Lower leg skin (tissue), 3 donors: ENCODE measurements at regions not wholly inside any gene's neighbourhood (a gene's known extent, or its start where the extent isn't known, plus 50 kb on each side); places are given as distances from the start of the nearest gene placed in this dataset.

Source experiments
- POLR2A ChIP-seq, 2 donors: fragments of 450-650 bp; IDR thresholded peaks; one replicate each; pipeline ENCODE4 v1.6.1; 2016 to 2017; ENCODE audit warnings: antibody characterized with exemption in 2 of 2, mild to moderate bottlenecking in 1 of 2, moderate library complexity in 1 of 2
- TF ChIP-seq, protein P1 (sequence below), 3 donors: fragments of 450-650 bp; IDR thresholded peaks; one replicate each; pipeline ENCODE4 v1.5.1; 2016; ENCODE audit warnings: antibody characterized with exemption in 3 of 3, mild to moderate bottlenecking in 3 of 3, moderate library complexity in 2 of 3

- TF ChIP-seq, protein P1, sequence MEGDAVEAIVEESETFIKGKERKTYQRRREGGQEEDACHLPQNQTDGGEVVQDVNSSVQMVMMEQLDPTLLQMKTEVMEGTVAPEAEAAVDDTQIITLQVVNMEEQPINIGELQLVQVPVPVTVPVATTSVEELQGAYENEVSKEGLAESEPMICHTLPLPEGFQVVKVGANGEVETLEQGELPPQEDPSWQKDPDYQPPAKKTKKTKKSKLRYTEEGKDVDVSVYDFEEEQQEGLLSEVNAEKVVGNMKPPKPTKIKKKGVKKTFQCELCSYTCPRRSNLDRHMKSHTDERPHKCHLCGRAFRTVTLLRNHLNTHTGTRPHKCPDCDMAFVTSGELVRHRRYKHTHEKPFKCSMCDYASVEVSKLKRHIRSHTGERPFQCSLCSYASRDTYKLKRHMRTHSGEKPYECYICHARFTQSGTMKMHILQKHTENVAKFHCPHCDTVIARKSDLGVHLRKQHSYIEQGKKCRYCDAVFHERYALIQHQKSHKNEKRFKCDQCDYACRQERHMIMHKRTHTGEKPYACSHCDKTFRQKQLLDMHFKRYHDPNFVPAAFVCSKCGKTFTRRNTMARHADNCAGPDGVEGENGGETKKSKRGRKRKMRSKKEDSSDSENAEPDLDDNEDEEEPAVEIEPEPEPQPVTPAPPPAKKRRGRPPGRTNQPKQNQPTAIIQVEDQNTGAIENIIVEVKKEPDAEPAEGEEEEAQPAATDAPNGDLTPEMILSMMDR (IDR thresholded peaks at IDR 0.05): no peak
- no peak for TF ChIP-seq POLR2A (IDR thresholded peaks at IDR 0.05)
These were observed 497.2 kb downstream of the MAT2B start for GRCh38 chr5:164002628-164003027.
